ENCODE measurements at regions not wholly inside any gene's neighbourhood (a gene's known extent, or its start where the extent isn't known, plus 50 kb on each side); places are given as distances from the start of the nearest gene placed in this dataset.

DNA sequence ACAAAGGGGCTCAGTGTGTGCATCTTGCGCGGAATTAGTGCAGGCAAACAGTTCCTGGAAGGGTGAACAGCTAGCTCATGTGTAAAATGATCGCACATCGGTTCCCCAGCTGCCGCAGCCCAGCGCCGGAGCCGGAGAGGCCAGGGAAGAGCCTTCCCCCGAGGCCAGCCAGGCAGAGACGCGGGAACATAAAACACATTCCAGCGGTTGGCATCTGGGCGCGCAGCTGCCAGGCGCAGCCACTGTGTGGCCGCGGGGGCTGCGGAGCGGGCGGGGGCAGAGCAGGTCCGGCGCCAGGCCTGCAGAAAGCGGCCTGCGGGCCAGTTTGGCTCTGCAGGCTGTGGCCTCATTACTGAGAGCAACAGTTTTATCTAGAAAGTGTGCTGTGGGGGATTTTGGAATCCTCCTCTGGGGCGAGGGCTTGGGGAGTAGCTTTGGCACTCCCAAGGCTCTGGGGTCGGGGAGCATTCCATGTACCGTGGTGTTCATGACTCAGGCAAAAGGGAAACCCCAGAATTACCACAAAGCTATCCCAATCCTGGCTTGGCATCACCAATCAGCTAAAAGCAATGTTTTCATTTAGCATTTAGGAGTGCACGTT, 74.3 kb downstream of the SAMD9 start:
- no peak for DNase-seq (ENCODE audit: low read depth in 1 of 2, low spot score in 1 of 2)
- H3K27ac ChIP-seq (replicated peaks): no peak overlapping the region
- H3K4me3 ChIP-seq (replicated peaks; ENCODE audit: insufficient read depth, low read length): no peak overlapping the region
- no peaks in the 10 kb centered on the region for H3K27me3 ChIP-seq (ENCODE audit: insufficient read depth, poor library complexity, severe bottlenecking)
- TF ChIP-seq POLR2AphosphoS5 (IDR thresholded peaks at IDR 0.05; ENCODE audit: low read depth) (no peak), REST (IDR thresholded peaks at IDR 0.05; ENCODE audit: insufficient replicate concordance, low read depth) (no peak), SPI1 (IDR thresholded peaks at IDR 0.05; ENCODE audit: borderline replicate concordance, low read depth) (no peak), GABPA (IDR thresholded peaks at IDR 0.05; ENCODE audit: low read depth) (no peak), CTCF (IDR thresholded peaks at IDR 0.05; ENCODE audit: insufficient read depth, low read length) (no peak)

DNA sequence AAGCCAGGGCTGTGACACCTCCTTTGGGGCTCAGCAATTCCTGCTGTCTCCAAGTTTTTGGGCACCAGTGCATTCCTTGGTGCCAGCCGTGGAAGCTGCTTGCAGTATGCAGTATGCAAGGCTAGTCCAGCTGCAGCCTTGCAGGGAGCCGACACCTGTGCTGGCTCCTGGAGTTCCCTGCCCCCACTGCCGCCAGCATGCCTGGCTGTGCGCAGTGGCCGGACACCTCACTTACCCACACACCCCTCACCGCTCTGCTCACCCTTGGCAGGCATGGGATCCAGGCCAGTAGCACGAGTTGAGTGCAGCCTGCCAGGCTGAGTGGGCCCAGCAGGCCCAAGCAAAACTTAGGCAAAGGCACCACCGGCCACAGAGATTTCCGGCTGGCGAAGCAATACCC, 77.4 kb downstream of the SAMD9 start:
- no peak for DNase-seq (ENCODE audit: low read depth in 1 of 2, low spot score in 1 of 2)
- H3K27ac ChIP-seq (replicated peaks): no peak overlapping the region
- no peaks in the 10 kb centered on the region for H3K27me3 ChIP-seq (ENCODE audit: insufficient read depth, poor library complexity, severe bottlenecking)
- H3K4me3 ChIP-seq (replicated peaks; ENCODE audit: insufficient read depth, low read length): no peak overlapping the region
- no peak for TF ChIP-seq POLR2AphosphoS5 (IDR thresholded peaks at IDR 0.05; ENCODE audit: low read depth)
- no peak for TF ChIP-seq REST (IDR thresholded peaks at IDR 0.05; ENCODE audit: insufficient replicate concordance, low read depth)
- TF ChIP-seq CTCF (IDR thresholded peaks at IDR 0.05; ENCODE audit: insufficient read depth, low read length): no peak
- no peak for TF ChIP-seq SPI1 (IDR thresholded peaks at IDR 0.05; ENCODE audit: borderline replicate concordance, low read depth)
- TF ChIP-seq GABPA (IDR thresholded peaks at IDR 0.05; ENCODE audit: low read depth): no peak

GRCh38 chr7:93039786-93040185, 78.0 kb downstream of the SAMD9 start:
- Histone ChIP-seq H3K27ac (replicated peaks) (no peak overlapping the region), H3K4me3 (replicated peaks; ENCODE audit: insufficient read depth, low read length) (no peak overlapping the region), H3K27me3 (ENCODE audit: insufficient read depth, poor library complexity, severe bottlenecking) (no peaks in the 10 kb centered on the region)
- TF ChIP-seq CTCF (IDR thresholded peaks at IDR 0.05; ENCODE audit: insufficient read depth, low read length) (no peak), POLR2AphosphoS5 (IDR thresholded peaks at IDR 0.05; ENCODE audit: low read depth) (no peak), SPI1 (IDR thresholded peaks at IDR 0.05; ENCODE audit: borderline replicate concordance, low read depth) (no peak), REST (IDR thresholded peaks at IDR 0.05; ENCODE audit: insufficient replicate concordance, low read depth) (no peak), GABPA (IDR thresholded peaks at IDR 0.05; ENCODE audit: low read depth) (no peak)
- DNase-seq (ENCODE audit: low read depth in 1 of 2, low spot score in 1 of 2): no peak

Measured in HL-60 (cell line).